ENCODE measurements at regions not wholly inside any gene's neighbourhood (a gene's known extent, or its start where the extent isn't known, plus 50 kb on each side); places are given as distances from the start of the nearest gene placed in this dataset.
"Not testable (repeated sequence)": the region's sequence is repeated elsewhere in the genome, so short reads cannot be mapped to it uniquely, and the experiment has no call there.

DNA sequence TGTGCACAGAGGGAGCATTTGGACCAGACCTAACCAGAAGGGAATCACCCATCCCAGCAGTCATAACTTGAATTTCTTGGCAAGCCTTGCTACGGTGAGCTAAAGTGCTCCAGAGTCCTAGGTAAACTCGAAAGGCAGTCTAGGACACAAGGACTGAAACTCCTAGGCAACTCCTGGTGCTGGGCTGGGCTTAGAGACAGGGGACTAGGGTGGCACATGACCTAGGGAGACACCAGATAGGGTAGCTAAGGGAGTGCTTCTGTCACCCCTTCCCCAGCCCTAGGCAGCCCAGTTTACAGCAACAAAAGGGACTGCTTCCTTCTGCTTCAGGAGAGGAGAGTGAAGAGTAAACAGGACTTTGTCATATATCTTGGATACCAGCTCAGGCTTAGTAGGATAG, 256.4 kb upstream of the ARHGEF26 start:
- Mint-ChIP-seq H3K36me3 (ENCODE audit: unreplicated experiment) (no peaks in the 10 kb centered on the region), H3K9me3 (ENCODE audit: unreplicated experiment) (peaks cover 3% of the 10 kb centered on the region)

DNA sequence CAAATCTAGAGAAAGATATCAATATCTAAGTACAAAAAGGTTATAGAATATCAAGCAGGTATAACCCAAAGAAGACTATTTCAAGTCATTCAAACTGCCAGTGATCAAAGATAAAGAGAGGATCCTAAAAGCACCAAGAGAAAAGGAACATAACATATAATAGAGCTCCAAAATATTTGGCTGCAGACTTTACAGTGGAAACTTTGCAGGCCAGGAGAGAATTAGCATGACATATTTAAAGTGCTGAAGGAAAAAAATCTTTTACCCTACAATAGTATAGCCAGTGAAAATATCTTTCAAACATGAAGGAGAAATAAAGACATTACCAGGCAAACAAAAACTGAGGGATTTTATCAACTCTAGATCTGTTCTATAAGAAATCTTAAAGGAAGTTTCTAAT, 254.3 kb upstream of the ARHGEF26 start:
- no peak for DNase-seq (ENCODE audit: extremely low spot score, unreplicated experiment)
- TF ChIP-seq, protein P1, sequence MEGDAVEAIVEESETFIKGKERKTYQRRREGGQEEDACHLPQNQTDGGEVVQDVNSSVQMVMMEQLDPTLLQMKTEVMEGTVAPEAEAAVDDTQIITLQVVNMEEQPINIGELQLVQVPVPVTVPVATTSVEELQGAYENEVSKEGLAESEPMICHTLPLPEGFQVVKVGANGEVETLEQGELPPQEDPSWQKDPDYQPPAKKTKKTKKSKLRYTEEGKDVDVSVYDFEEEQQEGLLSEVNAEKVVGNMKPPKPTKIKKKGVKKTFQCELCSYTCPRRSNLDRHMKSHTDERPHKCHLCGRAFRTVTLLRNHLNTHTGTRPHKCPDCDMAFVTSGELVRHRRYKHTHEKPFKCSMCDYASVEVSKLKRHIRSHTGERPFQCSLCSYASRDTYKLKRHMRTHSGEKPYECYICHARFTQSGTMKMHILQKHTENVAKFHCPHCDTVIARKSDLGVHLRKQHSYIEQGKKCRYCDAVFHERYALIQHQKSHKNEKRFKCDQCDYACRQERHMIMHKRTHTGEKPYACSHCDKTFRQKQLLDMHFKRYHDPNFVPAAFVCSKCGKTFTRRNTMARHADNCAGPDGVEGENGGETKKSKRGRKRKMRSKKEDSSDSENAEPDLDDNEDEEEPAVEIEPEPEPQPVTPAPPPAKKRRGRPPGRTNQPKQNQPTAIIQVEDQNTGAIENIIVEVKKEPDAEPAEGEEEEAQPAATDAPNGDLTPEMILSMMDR (IDR thresholded peaks at IDR 0.05): no peak
- no peaks in the 10 kb centered on the region for H3K36me3 Mint-ChIP-seq (ENCODE audit: unreplicated experiment)
- no peaks in the 10 kb centered on the region for H3K4me1 Mint-ChIP-seq (ENCODE audit: unreplicated experiment)
- peaks cover 9% of the 10 kb centered on the region for H3K27me3 Mint-ChIP-seq (ENCODE audit: unreplicated experiment)
- no peak overlapping the region for H3K27ac Mint-ChIP-seq (ENCODE audit: unreplicated experiment)
- H3K9me3 Mint-ChIP-seq (ENCODE audit: unreplicated experiment): peaks cover 3% of the 10 kb centered on the region
- no peak overlapping the region for H3K4me3 Mint-ChIP-seq (ENCODE audit: unreplicated experiment)

More for the DNA sequence above, 256.4 kb upstream of the ARHGEF26 start:
- TF ChIP-seq, protein P1 (IDR thresholded peaks at IDR 0.05): no peak
- no peak overlapping the region for H3K4me3 Mint-ChIP-seq (ENCODE audit: unreplicated experiment)
- H3K27me3 Mint-ChIP-seq (ENCODE audit: unreplicated experiment): no peaks in the 10 kb centered on the region
- H3K4me1 Mint-ChIP-seq (ENCODE audit: unreplicated experiment): no peaks in the 10 kb centered on the region
- no peak overlapping the region for H3K27ac Mint-ChIP-seq (ENCODE audit: unreplicated experiment)
- DNase-seq (ENCODE audit: extremely low spot score, unreplicated experiment): no peak

DNA sequence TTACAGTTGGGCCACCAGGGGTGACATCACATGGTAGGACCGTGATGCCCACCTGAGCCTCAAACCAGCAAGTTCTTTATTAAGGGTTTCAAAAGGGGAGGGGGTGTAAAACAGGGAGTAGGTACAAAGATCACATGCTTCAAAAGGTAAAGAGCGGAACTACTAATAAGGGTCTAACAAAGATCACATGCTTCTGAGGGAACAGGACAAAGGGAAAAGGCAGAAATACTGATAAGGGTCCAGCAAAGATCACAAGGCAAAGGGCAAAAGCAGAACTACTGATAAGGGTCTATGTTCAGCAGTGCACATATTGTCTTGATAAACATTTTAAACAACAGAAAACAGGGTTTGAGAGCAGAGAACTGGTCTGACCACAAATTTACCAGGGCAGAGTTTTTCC, 246.8 kb upstream of the ARHGEF26 start:
- H3K27me3 Mint-ChIP-seq (ENCODE audit: unreplicated experiment); H3K36me3 Mint-ChIP-seq (ENCODE audit: unreplicated experiment); H3K4me3 Mint-ChIP-seq (ENCODE audit: unreplicated experiment); DNase-seq (ENCODE audit: extremely low spot score, unreplicated experiment); H3K9me3 Mint-ChIP-seq (ENCODE audit: unreplicated experiment); H3K4me1 Mint-ChIP-seq (ENCODE audit: unreplicated experiment); H3K27ac Mint-ChIP-seq (ENCODE audit: unreplicated experiment): not testable (repeated sequence)

DNA sequence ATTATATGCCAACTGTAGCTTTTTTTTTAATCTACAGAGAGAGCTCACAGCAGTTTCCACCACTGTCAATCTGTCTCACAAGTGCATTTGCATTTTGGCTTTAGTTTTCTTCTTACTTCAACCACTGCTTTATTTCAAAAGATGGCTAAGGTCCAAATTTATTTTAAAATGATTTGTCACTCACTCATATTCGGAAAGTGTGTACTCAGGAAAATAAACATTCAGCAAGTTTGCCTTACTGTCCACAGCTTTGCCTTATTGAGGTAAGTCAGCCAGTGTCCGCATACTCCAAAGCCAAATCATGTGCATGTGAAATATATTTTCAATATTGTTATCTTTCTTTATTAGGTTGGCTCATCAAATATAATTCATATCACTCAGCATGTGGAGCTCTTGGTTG, 240.7 kb upstream of the ARHGEF26 start:
- TF ChIP-seq, protein P1 (IDR thresholded peaks at IDR 0.05): no peak
- no peak overlapping the region for H3K4me3 Mint-ChIP-seq (ENCODE audit: unreplicated experiment)
- H3K9me3 Mint-ChIP-seq (ENCODE audit: unreplicated experiment): no peaks in the 10 kb centered on the region
- no peaks in the 10 kb centered on the region for H3K27me3 Mint-ChIP-seq (ENCODE audit: unreplicated experiment)
- H3K36me3 Mint-ChIP-seq (ENCODE audit: unreplicated experiment): no peaks in the 10 kb centered on the region
- no peaks in the 10 kb centered on the region for H3K4me1 Mint-ChIP-seq (ENCODE audit: unreplicated experiment)
- DNase-seq (ENCODE audit: extremely low spot score, unreplicated experiment): no peak
- no peak overlapping the region for H3K27ac Mint-ChIP-seq (ENCODE audit: unreplicated experiment)

DNA sequence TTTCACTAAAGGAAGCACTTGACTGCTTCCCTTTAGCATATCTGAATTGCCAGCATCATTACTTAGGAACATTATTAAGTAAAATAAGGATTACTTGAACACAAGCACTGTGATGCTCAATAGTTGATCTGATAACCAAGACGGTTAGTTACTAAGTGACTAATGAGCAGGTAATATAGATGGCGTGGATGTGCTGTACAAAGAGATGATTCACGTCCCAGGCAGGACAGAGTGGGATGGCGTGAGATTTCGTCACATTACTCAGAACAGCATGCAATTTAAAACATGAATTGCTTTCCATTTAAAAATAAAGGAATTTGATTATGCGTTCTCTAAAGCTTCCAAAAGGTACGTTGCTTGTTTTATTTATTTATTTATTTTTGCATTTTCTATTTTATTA, 240.0 kb upstream of the ARHGEF26 start:
- TF ChIP-seq, protein P1 (IDR thresholded peaks at IDR 0.05): no peak
- Mint-ChIP-seq H3K9me3 (ENCODE audit: unreplicated experiment) (no peaks in the 10 kb centered on the region), H3K27me3 (ENCODE audit: unreplicated experiment) (no peaks in the 10 kb centered on the region), H3K36me3 (ENCODE audit: unreplicated experiment) (no peaks in the 10 kb centered on the region), H3K4me3 (ENCODE audit: unreplicated experiment) (no peak overlapping the region), H3K4me1 (ENCODE audit: unreplicated experiment) (no peaks in the 10 kb centered on the region), H3K27ac (ENCODE audit: unreplicated experiment) (no peak overlapping the region)
- no peak for DNase-seq (ENCODE audit: extremely low spot score, unreplicated experiment)

DNA sequence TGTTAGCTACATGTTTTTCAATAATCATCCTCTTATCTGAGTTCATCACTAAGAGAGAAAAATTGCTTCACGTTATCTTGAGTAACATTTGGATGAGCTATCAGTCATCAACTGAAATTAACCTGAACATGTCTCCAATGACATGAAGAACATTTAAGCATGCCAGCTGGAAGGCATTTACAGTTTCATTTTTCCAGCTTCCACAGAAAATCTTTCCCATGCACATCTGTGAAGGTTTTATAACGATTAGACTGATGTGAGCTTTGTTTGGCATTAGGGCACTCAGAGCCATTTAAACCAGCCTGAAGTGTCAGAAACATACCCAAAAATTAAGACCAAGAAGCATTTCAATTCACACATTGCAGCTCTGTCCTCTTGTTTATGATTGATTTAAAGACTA, 235.8 kb upstream of the ARHGEF26 start:
- Mint-ChIP-seq H3K36me3 (ENCODE audit: unreplicated experiment) (no peaks in the 10 kb centered on the region), H3K4me3 (ENCODE audit: unreplicated experiment) (no peak overlapping the region), H3K4me1 (ENCODE audit: unreplicated experiment) (no peaks in the 10 kb centered on the region), H3K27ac (ENCODE audit: unreplicated experiment) (no peak overlapping the region), H3K27me3 (ENCODE audit: unreplicated experiment) (no peaks in the 10 kb centered on the region), H3K9me3 (ENCODE audit: unreplicated experiment) (peaks cover 4% of the 10 kb centered on the region)
- TF ChIP-seq, protein P1 (IDR thresholded peaks at IDR 0.05): no peak
- no peak for DNase-seq (ENCODE audit: extremely low spot score, unreplicated experiment)
